Peyer's patch (tissue), 4 donors: ENCODE measurements at regions not wholly inside any gene's neighbourhood (a gene's known extent, or its start where the extent isn't known, plus 50 kb on each side); places are given as distances from the start of the nearest gene placed in this dataset.

Experiments
- CTCF ChIP-seq, 6 experiments: fragments of 450-650 bp in 4 of 6; fragments of 200-600 bp in 2 of 6; sonication (generic) in 1 of 6; IDR thresholded peaks; one replicate each; pipeline ENCODE4 v1.5.1; 2017 to 2019; ENCODE audit warnings: antibody characterized with exemption in 6 of 6, mild to moderate bottlenecking in 3 of 6, moderate library complexity in 1 of 6
- POLR2A ChIP-seq, 2 donors: fragments of 450-650 bp; IDR thresholded peaks; one replicate each; pipeline ENCODE4 v1.5.1; 2017; ENCODE audit warnings: antibody characterized with exemption in 2 of 2, mild to moderate bottlenecking in 2 of 2, moderate library complexity in 2 of 2

GRCh38 chr13:64925727-64926126 lies 2304.4 kb downstream of the PCDH9 start:
- TF ChIP-seq CTCF (IDR thresholded peaks at IDR 0.05): no peak
- TF ChIP-seq POLR2A (IDR thresholded peaks at IDR 0.05): no peak
